Lower leg skin (tissue), 3 donors: ENCODE measurements at regions not wholly inside any gene's neighbourhood (a gene's known extent, or its start where the extent isn't known, plus 50 kb on each side); places are given as distances from the start of the nearest gene placed in this dataset.
"Not testable (repeated sequence)": the region's sequence is repeated elsewhere in the genome, so short reads cannot be mapped to it uniquely, and the experiment has no call there.

Experiments used
- POLR2A ChIP-seq, 2 donors: fragments of 450-650 bp; IDR thresholded peaks; one replicate each; pipeline ENCODE4 v1.6.1; 2016 to 2017; ENCODE audit warnings: antibody characterized with exemption in 2 of 2, mild to moderate bottlenecking in 1 of 2, moderate library complexity in 1 of 2
- TF ChIP-seq, protein P1 (sequence below), 3 donors: fragments of 450-650 bp; IDR thresholded peaks; one replicate each; pipeline ENCODE4 v1.5.1; 2016; ENCODE audit warnings: antibody characterized with exemption in 3 of 3, mild to moderate bottlenecking in 3 of 3, moderate library complexity in 2 of 3

- TF ChIP-seq, protein P1, sequence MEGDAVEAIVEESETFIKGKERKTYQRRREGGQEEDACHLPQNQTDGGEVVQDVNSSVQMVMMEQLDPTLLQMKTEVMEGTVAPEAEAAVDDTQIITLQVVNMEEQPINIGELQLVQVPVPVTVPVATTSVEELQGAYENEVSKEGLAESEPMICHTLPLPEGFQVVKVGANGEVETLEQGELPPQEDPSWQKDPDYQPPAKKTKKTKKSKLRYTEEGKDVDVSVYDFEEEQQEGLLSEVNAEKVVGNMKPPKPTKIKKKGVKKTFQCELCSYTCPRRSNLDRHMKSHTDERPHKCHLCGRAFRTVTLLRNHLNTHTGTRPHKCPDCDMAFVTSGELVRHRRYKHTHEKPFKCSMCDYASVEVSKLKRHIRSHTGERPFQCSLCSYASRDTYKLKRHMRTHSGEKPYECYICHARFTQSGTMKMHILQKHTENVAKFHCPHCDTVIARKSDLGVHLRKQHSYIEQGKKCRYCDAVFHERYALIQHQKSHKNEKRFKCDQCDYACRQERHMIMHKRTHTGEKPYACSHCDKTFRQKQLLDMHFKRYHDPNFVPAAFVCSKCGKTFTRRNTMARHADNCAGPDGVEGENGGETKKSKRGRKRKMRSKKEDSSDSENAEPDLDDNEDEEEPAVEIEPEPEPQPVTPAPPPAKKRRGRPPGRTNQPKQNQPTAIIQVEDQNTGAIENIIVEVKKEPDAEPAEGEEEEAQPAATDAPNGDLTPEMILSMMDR (IDR thresholded peaks at IDR 0.05), result not testable (repeated sequence)
- TF ChIP-seq POLR2A (IDR thresholded peaks at IDR 0.05), result not testable (repeated sequence)
Measured at GRCh38 chr15:84120903-84121302, 114.7 kb upstream of the GOLGA6L4 start.
